ENCODE measurements at regions not wholly inside any gene's neighbourhood (a gene's known extent, or its start where the extent isn't known, plus 50 kb on each side); places are given as distances from the start of the nearest gene placed in this dataset.

DNA sequence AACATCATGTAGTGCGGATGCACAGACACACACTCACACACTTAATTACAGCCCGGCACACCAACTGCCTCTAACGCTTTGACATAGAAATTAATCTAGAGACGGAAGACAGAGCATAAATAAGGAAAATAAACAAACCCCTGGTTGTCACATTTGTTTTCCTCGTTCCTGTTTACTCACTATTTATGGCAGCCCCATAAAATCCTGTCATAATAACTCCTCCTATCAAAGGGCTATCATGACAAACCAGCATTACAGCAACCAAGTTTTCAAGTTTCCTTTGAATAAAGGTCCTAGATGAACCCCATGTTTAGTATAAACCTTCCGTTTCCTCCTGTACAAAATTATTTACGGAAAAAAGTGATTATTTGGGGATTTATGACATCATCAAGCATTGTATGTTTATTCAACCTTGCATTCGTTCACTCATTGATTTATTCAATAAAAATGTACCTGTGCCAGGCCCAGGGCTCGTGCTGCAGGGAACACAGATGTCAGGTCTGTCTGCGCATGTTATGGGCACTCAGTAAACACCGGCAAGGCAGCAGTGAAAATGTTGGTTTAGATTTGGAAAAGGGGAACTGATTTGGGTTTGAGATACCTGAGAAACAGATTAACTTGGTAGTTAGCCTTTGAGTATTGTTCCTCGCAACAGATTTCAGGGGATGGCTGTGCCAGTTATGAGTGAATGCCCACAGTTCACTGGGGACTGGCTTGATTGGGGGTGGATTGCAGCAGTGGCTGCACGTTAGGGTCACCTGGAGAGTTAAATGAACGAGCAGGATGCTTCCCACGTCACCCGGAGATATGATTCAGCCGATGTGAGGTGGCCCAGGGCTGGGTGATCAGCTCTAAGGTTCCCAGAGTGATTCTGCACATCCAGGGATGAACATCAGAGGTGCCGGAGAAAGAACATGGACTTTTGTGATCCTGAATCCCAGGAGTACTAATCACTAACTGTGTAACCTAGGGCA, 295.3 kb upstream of the FOXQ1 start:
- TF ChIP-seq POLR2AphosphoS5 (IDR thresholded peaks at IDR 0.05; ENCODE audit: low read depth, low read length) (no peak), SIN3A (IDR thresholded peaks at IDR 0.05; ENCODE audit: borderline replicate concordance, insufficient read depth, low read length) (no peak)
